Stomach (tissue), 8 donors: ENCODE measurements at regions not wholly inside any gene's neighbourhood (a gene's known extent, or its start where the extent isn't known, plus 50 kb on each side); places are given as distances from the start of the nearest gene placed in this dataset.

ENCODE experiments used
- DNase-seq, 2 donors: peaks; one replicate each; pipeline versions ENCODE4 v3.0.0 to v3.0.0-alpha.2; 2013 to 2019
- H3K27ac ChIP-seq, 5 donors: fragments of 200-600 bp in 4 of 5; sonication (generic) in 4 of 5; one replicate each; pipeline ENCODE4 v1.5.1; 2013 to 2019; ENCODE audit warnings: mild to moderate bottlenecking in 1 of 5, moderate library complexity in 1 of 5
- H3K27me3 ChIP-seq, 3 donors: fragments of 200-600 bp; sonication (generic); one replicate each; pipeline ENCODE4 v1.5.1; 2017 to 2019; ENCODE audit warnings: mixed run types in 1 of 3
- H3K36me3 ChIP-seq, 4 donors: fragments of 200-600 bp; sonication (generic); 1 replicate in 3 of 4; 2 replicates in 1 of 4; pipeline ENCODE4 v1.5.1; 2016 to 2019
- H3K4me1 ChIP-seq, 4 donors: fragments of 200-600 bp; sonication (generic); one replicate each; pipeline ENCODE4 v1.5.1; 2016 to 2019
- H3K4me3 ChIP-seq, 4 donors: fragments of 200-600 bp; sonication (generic) in 3 of 4; one replicate each; pipeline ENCODE4 v1.5.1; 2016 to 2019; ENCODE audit warnings: mild to moderate bottlenecking in 1 of 4
- H3K9me3 ChIP-seq, 4 donors: fragments of 200-600 bp; sonication (generic); one replicate each; pipeline ENCODE4 v1.5.1; 2016 to 2019
- CTCF ChIP-seq, 7 experiments: fragments of 450-650 bp in 4 of 7; fragments of 200-600 bp in 3 of 7; sonication (generic) in 3 of 7; IDR thresholded peaks; one replicate each; pipeline ENCODE4 v1.5.1; 2016 to 2019; ENCODE audit warnings: antibody characterized with exemption in 7 of 7, control low read depth in 2 of 7, mild to moderate bottlenecking in 1 of 7
- EP300 ChIP-seq: sonication (generic); formaldehyde crosslinking; IDR thresholded peaks from one replicate; pipeline ENCODE4 v1.6.1; 2017; ENCODE audit warnings: antibody characterized with exemption
- POLR2A ChIP-seq, 4 donors: fragments of 450-650 bp; IDR thresholded peaks; one replicate each; pipeline ENCODE4 v1.6.1; 2016; ENCODE audit warnings: antibody characterized with exemption in 4 of 4, control low read depth in 2 of 4, mild to moderate bottlenecking in 1 of 4, moderate library complexity in 1 of 4
- POLR2AphosphoS5 ChIP-seq, 3 donors: sonication (generic); formaldehyde crosslinking; IDR thresholded peaks; one replicate each; pipeline ENCODE4 v1.6.1; 2016; ENCODE audit warnings: antibody characterized with exemption in 3 of 3
- WGBS, 5 donors: extraction: QIAGEN DNeasy Blood & Tissue Kit in 3 of 5; methylation state at CpG; one replicate each; pipeline versions ENCODE4 v1.1.5 to v1.1.7; 2013 to 2018; 5-methylcytosine and 5-hydroxymethylcytosine counted together
- intact Hi-C: fragments of 100-400 bp; cut with DNase I; formaldehyde crosslinking; loops from one replicate; pipeline ENCODE4 v1.15.1; 2023; ENCODE audit warnings: low total_unique reads
- donor health status: healthy with polysubstance abuse.
- donor health status: Bipolar disorder and iron deficiency.
- donor health status: healthy.

DNA sequence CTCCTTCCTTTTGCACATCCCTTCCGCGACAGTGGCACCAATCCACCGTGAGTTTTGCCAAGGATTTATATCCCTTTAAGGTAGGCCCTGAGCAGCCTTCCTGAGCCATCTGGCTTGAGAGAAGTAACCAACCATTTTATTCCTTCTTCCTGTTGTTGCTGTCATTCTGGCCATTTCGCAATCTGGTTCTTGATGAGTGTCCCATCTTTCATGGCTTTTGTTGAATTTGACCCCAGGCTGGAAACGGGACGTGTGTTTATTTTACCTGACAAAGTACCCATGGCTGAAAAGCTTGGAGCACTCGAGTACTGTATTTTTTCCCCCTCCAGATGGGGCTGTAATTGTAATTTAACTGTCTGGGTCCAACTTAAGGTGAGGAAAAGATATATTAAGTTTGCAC, 173.4 kb downstream of the WNT5A start:
- Histone ChIP-seq H3K36me3 (no peaks in the 10 kb centered on the region), H3K4me1 (no peaks in the 10 kb centered on the region), H3K27ac (no peak overlapping the region), H3K9me3 (no peaks in the 10 kb centered on the region), H3K27me3 (no peaks in the 10 kb centered on the region), H3K4me3 (no peak overlapping the region)
- WGBS, 5 donors = 70 to 78% (median 74%) methylated on average over 7 of the region's 7 CpGs
- DNase-seq = no peak
- intact Hi-C loops = no loop called here
- TF ChIP-seq POLR2A (IDR thresholded peaks at IDR 0.05) (no peak), POLR2AphosphoS5 (IDR thresholded peaks at IDR 0.05) (no peak), EP300 (no peak), CTCF (IDR thresholded peaks at IDR 0.05) (no peak)

DNA sequence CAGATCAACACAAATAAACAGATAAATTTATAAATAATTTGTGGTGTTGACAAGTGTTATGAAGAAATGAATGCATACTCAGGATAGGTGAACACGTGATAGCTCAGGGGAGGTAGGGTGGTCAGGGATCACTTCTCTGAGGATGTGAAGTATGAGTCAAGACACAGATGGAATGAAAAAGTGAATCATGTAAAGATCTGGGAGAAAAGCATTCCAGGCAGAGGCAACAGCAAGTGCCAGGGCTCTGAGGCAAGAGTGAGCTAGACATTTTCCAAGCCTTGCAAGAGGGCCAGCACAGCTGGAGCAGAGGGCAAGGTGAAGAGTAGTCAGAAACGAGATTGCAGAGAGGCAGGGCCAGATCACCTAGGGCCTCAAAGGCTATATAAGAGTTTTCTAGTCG, 177.8 kb downstream of the WNT5A start:
- 66 to 82% (median 67%) methylated on average over 3 of the region's 3 CpGs for WGBS, 5 donors
- Histone ChIP-seq H3K36me3 (no peaks in the 10 kb centered on the region), H3K27me3 (no peaks in the 10 kb centered on the region), H3K4me1 (no peaks in the 10 kb centered on the region), H3K4me3 (no peak overlapping the region), H3K27ac (no peak overlapping the region), H3K9me3 (no peaks in the 10 kb centered on the region)
- no peak for DNase-seq
- TF ChIP-seq POLR2AphosphoS5 (IDR thresholded peaks at IDR 0.05) (no peak), EP300 (no peak), CTCF (IDR thresholded peaks at IDR 0.05) (no peak), POLR2A (IDR thresholded peaks at IDR 0.05) (no peak)
- intact Hi-C loops = no loop called here

DNA sequence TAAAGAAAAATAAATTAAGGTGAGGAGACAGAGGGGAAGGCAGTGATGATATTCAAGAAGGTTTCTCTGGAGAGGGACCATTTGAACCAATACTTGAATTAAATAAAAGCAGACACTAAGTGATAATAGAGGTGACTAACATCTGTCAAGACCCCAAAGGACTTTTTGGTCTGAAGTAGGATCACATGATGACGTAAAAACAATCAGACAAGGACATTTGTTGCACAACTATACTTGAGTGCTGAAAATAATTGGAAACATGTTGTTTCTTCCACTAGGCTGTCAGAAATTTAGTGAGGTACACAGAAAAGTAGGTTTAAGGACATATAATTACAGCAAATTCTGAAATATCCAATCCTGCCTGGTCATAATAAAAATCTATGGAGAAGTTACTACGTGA, 179.5 kb downstream of the WNT5A start:
- Histone ChIP-seq H3K4me1 (no peaks in the 10 kb centered on the region), H3K4me3 (no peak overlapping the region), H3K36me3 (no peaks in the 10 kb centered on the region), H3K27me3 (no peaks in the 10 kb centered on the region), H3K27ac (no peak overlapping the region), H3K9me3 (no peaks in the 10 kb centered on the region)
- WGBS, 5 donors = 89 to 97% (median 91%) methylated on average over 2 of the region's 2 CpGs
- DNase-seq = no peak
- intact Hi-C loops = no loop called here
- TF ChIP-seq POLR2AphosphoS5 (IDR thresholded peaks at IDR 0.05) = no peak
- no peak for TF ChIP-seq CTCF (IDR thresholded peaks at IDR 0.05)
- TF ChIP-seq POLR2A (IDR thresholded peaks at IDR 0.05) = no peak
- TF ChIP-seq EP300 = no peak

GRCh38 chr3:55305696-55306485, 181.2 kb downstream of the WNT5A start:
- DNase-seq = peak in 1 of 2 donors; percentile 17
- no peaks in the 10 kb centered on the region for H3K27me3 ChIP-seq
- no peak overlapping the region for H3K4me3 ChIP-seq
- no peak overlapping the region for H3K27ac ChIP-seq
- no peak for TF ChIP-seq EP300
- TF ChIP-seq CTCF (IDR thresholded peaks at IDR 0.05) = no peak
- TF ChIP-seq POLR2AphosphoS5 (IDR thresholded peaks at IDR 0.05) = no peak
- no peak for TF ChIP-seq POLR2A (IDR thresholded peaks at IDR 0.05)
- WGBS, 5 donors = 56 to 74% (median 65%) methylated on average over 5 of the region's 5 CpGs
- H3K4me1 ChIP-seq = no peaks in the 10 kb centered on the region
- no peaks in the 10 kb centered on the region for H3K36me3 ChIP-seq
- intact Hi-C loops = no loop called here
- no peaks in the 10 kb centered on the region for H3K9me3 ChIP-seq
